Hepatocyte (in vitro differentiated cells): ENCODE measurements at regions not wholly inside any gene's neighbourhood (a gene's known extent, or its start where the extent isn't known, plus 50 kb on each side); places are given as distances from the start of the nearest gene placed in this dataset.

ENCODE experiments used
- EZH2 ChIP-seq: fragments of 200-600 bp; sonication (generic); IDR thresholded peaks from 2 replicates; pipeline ENCODE4 v1.6.1; 2016; ENCODE audit warnings: antibody characterized with exemption, mild to moderate bottlenecking, borderline replicate concordance
- TF ChIP-seq, protein P1 (sequence below): fragments of 200-600 bp; sonication (generic); IDR thresholded peaks from 2 replicates; pipeline ENCODE4 v1.5.1; 2016; ENCODE audit warnings: antibody characterized with exemption, mild to moderate bottlenecking; ENCODE audit not compliant: poor library complexity

DNA sequence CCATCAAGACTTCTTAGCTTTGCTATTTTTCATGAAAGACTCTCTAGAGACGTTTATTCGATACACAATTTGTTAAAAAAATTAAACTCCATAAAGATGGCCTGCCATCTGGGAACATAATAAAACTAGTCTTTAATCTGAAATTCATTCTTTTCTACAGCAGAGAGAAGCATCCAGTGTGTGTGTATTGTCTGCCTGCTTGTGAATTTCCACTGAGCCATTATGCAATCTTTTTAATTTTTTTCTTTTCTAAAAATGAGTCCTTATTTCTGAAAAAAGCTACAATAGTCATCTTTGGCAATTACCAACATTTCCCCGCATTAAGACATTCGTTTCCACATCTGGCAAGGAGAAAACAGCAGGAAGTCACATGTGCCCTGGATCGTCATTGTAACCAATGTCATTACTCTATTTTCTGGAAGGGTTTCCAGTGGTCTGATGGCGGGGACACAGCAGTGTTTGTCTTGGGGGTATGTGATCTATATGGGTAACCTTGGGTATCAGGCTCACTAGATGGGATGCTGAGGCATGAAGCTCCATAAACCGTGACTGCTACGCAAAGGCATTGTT, 263.1 kb downstream of the MSX2 start:
- TF ChIP-seq, protein P1, sequence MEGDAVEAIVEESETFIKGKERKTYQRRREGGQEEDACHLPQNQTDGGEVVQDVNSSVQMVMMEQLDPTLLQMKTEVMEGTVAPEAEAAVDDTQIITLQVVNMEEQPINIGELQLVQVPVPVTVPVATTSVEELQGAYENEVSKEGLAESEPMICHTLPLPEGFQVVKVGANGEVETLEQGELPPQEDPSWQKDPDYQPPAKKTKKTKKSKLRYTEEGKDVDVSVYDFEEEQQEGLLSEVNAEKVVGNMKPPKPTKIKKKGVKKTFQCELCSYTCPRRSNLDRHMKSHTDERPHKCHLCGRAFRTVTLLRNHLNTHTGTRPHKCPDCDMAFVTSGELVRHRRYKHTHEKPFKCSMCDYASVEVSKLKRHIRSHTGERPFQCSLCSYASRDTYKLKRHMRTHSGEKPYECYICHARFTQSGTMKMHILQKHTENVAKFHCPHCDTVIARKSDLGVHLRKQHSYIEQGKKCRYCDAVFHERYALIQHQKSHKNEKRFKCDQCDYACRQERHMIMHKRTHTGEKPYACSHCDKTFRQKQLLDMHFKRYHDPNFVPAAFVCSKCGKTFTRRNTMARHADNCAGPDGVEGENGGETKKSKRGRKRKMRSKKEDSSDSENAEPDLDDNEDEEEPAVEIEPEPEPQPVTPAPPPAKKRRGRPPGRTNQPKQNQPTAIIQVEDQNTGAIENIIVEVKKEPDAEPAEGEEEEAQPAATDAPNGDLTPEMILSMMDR, result no peak
- no peak for TF ChIP-seq EZH2
